GM13977 (cell line): ENCODE measurements at regions not wholly inside any gene's neighbourhood (a gene's known extent, or its start where the extent isn't known, plus 50 kb on each side); places are given as distances from the start of the nearest gene placed in this dataset.

Source experiments
- DNase-seq: peaks from one replicate; pipeline ENCODE4 v3.0.0; 2012; ENCODE audit warnings: low spot score
- CTCF ChIP-seq: IDR thresholded peaks from 2 replicates; pipeline ENCODE4 v1.5.1; 2012; ENCODE audit warnings: mild to moderate bottlenecking, control low read depth; ENCODE audit not compliant: insufficient read depth; ENCODE audit errors: extremely low read depth, missing control alignments
- in situ Hi-C: fragments of 300-500 bp; cut with MboI; formaldehyde crosslinking; loops from one replicate; pipeline ENCODE4 v1.12.0; 2022; ENCODE audit warnings: low sequenced_read_pairs, low pct_unique_long_range_greater_than_20kb, mixed read lengths, inconsistent platforms; ENCODE audit not compliant: unreplicated experiment

GRCh38 chr4:138449938-138450337 is 207.8 kb upstream of the SLC7A11 start:
- no peak for TF ChIP-seq CTCF
- no peak for DNase-seq
- in situ Hi-C loops = no loop called here

GRCh38 chr4:138448169-138448568 is 206.0 kb upstream of the SLC7A11 start:
- TF ChIP-seq CTCF = no peak
- no peak for DNase-seq
- in situ Hi-C loops = no loop called here

GRCh38 chr4:138446456-138446855 is 204.3 kb upstream of the SLC7A11 start:
- DNase-seq = no peak
- in situ Hi-C loops = no loop called here
- no peak for TF ChIP-seq CTCF

GRCh38 chr4:138445098-138445497 is 202.9 kb upstream of the SLC7A11 start:
- no peak for DNase-seq
- no peak for TF ChIP-seq CTCF
- in situ Hi-C loops = no loop called here

- no peak for TF ChIP-seq CTCF
- in situ Hi-C loops = no loop called here
- DNase-seq = no peak
These were observed 202.1 kb upstream of the SLC7A11 start for GRCh38 chr4:138444260-138444659.

- TF ChIP-seq CTCF = no peak
- no peak for DNase-seq
- in situ Hi-C loops = no loop called here
These were observed 197.0 kb upstream of the SLC7A11 start for GRCh38 chr4:138439143-138439581.

- TF ChIP-seq CTCF = no peak
- in situ Hi-C loops = no loop called here
- no peak for DNase-seq
These were observed 196.5 kb upstream of the SLC7A11 start for GRCh38 chr4:138438608-138439007.
